ENCODE measurements at regions not wholly inside any gene's neighbourhood (a gene's known extent, or its start where the extent isn't known, plus 50 kb on each side); places are given as distances from the start of the nearest gene placed in this dataset.

GRCh38 chr21:21973806-21974205 lies 975.6 kb downstream of the NCAM2 start:
- H2AFZ ChIP-seq (ENCODE audit: low read depth, low read length): no peak overlapping the region
- no peaks in the 10 kb centered on the region for H3K36me3 ChIP-seq (ENCODE audit: insufficient read depth, low read length)
- no peaks in the 10 kb centered on the region for H3K4me1 ChIP-seq (ENCODE audit: insufficient read depth, low read length)
- Mint-ChIP-seq H3K4me3 (ENCODE audit: unreplicated experiment) (no peak overlapping the region), H3K4me1 (ENCODE audit: low read depth, unreplicated experiment) (no peaks in the 10 kb centered on the region), H3K27me3 (ENCODE audit: low read depth, unreplicated experiment) (no peaks in the 10 kb centered on the region), H3K36me3 (ENCODE audit: low read depth, unreplicated experiment) (no peaks in the 10 kb centered on the region), H3K27ac (ENCODE audit: unreplicated experiment) (no peak overlapping the region), H3K9me3 (ENCODE audit: unreplicated experiment) (no peaks in the 10 kb centered on the region)
- no peak overlapping the region for H3K4me2 ChIP-seq (ENCODE audit: low read length)
- FAIRE-seq: no peak
- no peaks in the 10 kb centered on the region for H3K79me2 ChIP-seq (ENCODE audit: insufficient read depth, low read length)
- H3K27me3 ChIP-seq (ENCODE audit: insufficient read depth, low read length): no peaks in the 10 kb centered on the region
- H4K20me1 ChIP-seq (ENCODE audit: insufficient read depth, low read length): no peaks in the 10 kb centered on the region
- peaks cover 2% of the 10 kb centered on the region for H3K9me3 ChIP-seq (ENCODE audit: insufficient read depth, low read depth, low read length)
- no peak overlapping the region for H3K4me3 ChIP-seq (ENCODE audit: insufficient read depth, low read depth, low read length)
- TF ChIP-seq EZH2 (IDR thresholded peaks at IDR 0.05; ENCODE audit: insufficient read depth, low read length): no peak
- no peak for TF ChIP-seq CTCF (IDR thresholded peaks at IDR 0.05; ENCODE audit: insufficient read depth, low read depth, low read length)
- no peak for DNase-seq (ENCODE audit: low read depth)
- no peak overlapping the region for H3K9ac ChIP-seq (ENCODE audit: low read length)
- H3K27ac ChIP-seq (ENCODE audit: low read depth, low read length): no peak overlapping the region

GRCh38 chr21:21996891-21997290 lies 998.7 kb downstream of the NCAM2 start:
- H3K4me1 ChIP-seq (ENCODE audit: insufficient read depth, low read length): no peaks in the 10 kb centered on the region
- no peaks in the 10 kb centered on the region for H3K79me2 ChIP-seq (ENCODE audit: insufficient read depth, low read length)
- Mint-ChIP-seq H3K36me3 (ENCODE audit: low read depth, unreplicated experiment) (no peaks in the 10 kb centered on the region), H3K4me3 (ENCODE audit: unreplicated experiment) (no peak overlapping the region), H3K27me3 (ENCODE audit: low read depth, unreplicated experiment) (no peaks in the 10 kb centered on the region), H3K27ac (ENCODE audit: unreplicated experiment) (no peak overlapping the region), H3K4me1 (ENCODE audit: low read depth, unreplicated experiment) (no peaks in the 10 kb centered on the region), H3K9me3 (ENCODE audit: unreplicated experiment) (peaks cover 5% of the 10 kb centered on the region)
- H3K4me3 ChIP-seq (ENCODE audit: insufficient read depth, low read depth, low read length): no peak overlapping the region
- H3K27me3 ChIP-seq (ENCODE audit: insufficient read depth, low read length): no peaks in the 10 kb centered on the region
- TF ChIP-seq CTCF (IDR thresholded peaks at IDR 0.05; ENCODE audit: insufficient read depth, low read depth, low read length): no peak
- no peak for TF ChIP-seq EZH2 (IDR thresholded peaks at IDR 0.05; ENCODE audit: insufficient read depth, low read length)
- no peaks in the 10 kb centered on the region for H3K9me3 ChIP-seq (ENCODE audit: insufficient read depth, low read depth, low read length)
- no peak overlapping the region for H2AFZ ChIP-seq (ENCODE audit: low read depth, low read length)
- H3K9ac ChIP-seq (ENCODE audit: low read length): no peak overlapping the region
- H3K27ac ChIP-seq (ENCODE audit: low read depth, low read length): no peak overlapping the region
- H4K20me1 ChIP-seq (ENCODE audit: insufficient read depth, low read length): no peaks in the 10 kb centered on the region
- no peak for DNase-seq (ENCODE audit: low read depth)
- no peak for FAIRE-seq
- H3K36me3 ChIP-seq (ENCODE audit: insufficient read depth, low read length): no peaks in the 10 kb centered on the region
- no peak overlapping the region for H3K4me2 ChIP-seq (ENCODE audit: low read length)

GRCh38 chr21:21997390-21998333 lies 999.5 kb downstream of the NCAM2 start:
- Mint-ChIP-seq H3K4me3 (ENCODE audit: unreplicated experiment) (no peak overlapping the region), H3K27ac (ENCODE audit: unreplicated experiment) (no peak overlapping the region), H3K9me3 (ENCODE audit: unreplicated experiment) (peaks cover 5% of the 10 kb centered on the region), H3K36me3 (ENCODE audit: low read depth, unreplicated experiment) (no peaks in the 10 kb centered on the region), H3K27me3 (ENCODE audit: low read depth, unreplicated experiment) (no peaks in the 10 kb centered on the region), H3K4me1 (ENCODE audit: low read depth, unreplicated experiment) (no peaks in the 10 kb centered on the region)
- H3K27ac ChIP-seq (ENCODE audit: low read depth, low read length): no peak overlapping the region
- no peaks in the 10 kb centered on the region for H3K36me3 ChIP-seq (ENCODE audit: insufficient read depth, low read length)
- H3K27me3 ChIP-seq (ENCODE audit: insufficient read depth, low read length): no peaks in the 10 kb centered on the region
- no peak overlapping the region for H3K4me3 ChIP-seq (ENCODE audit: insufficient read depth, low read depth, low read length)
- FAIRE-seq: no peak
- no peaks in the 10 kb centered on the region for H3K9me3 ChIP-seq (ENCODE audit: insufficient read depth, low read depth, low read length)
- no peaks in the 10 kb centered on the region for H3K79me2 ChIP-seq (ENCODE audit: insufficient read depth, low read length)
- H3K4me2 ChIP-seq (ENCODE audit: low read length): no peak overlapping the region
- H3K9ac ChIP-seq (ENCODE audit: low read length): no peak overlapping the region
- H4K20me1 ChIP-seq (ENCODE audit: insufficient read depth, low read length): no peaks in the 10 kb centered on the region
- no peak overlapping the region for H2AFZ ChIP-seq (ENCODE audit: low read depth, low read length)
- H3K4me1 ChIP-seq (ENCODE audit: insufficient read depth, low read length): no peaks in the 10 kb centered on the region
- TF ChIP-seq EZH2 (IDR thresholded peaks at IDR 0.05; ENCODE audit: insufficient read depth, low read length): no peak
- TF ChIP-seq CTCF (IDR thresholded peaks at IDR 0.05; ENCODE audit: insufficient read depth, low read depth, low read length): no peak
- no peak for DNase-seq (ENCODE audit: low read depth)

All from astrocyte (in vitro differentiated cells and primary cell).